ENCODE measurements at regions not wholly inside any gene's neighbourhood (a gene's known extent, or its start where the extent isn't known, plus 50 kb on each side); places are given as distances from the start of the nearest gene placed in this dataset.

DNA sequence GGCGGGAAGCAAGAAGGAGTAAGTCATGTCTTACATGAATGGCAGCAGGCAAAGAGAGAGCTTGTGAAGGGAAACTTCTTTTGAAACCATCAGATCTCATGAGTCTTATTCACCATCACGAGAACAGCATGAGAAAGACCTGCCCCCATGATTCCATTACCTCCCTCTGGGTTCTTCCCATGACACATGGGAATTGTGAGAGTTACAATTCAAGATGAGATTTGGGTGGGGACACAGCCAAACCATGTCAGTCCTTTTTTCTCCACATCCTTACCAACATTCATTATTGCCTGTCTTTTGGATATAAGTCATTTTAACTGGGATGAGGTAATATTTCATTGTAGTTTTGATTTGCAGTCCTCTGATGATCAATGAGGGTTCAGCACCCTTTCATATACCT, 81.0 kb downstream of the DIRAS3 start:
- TF ChIP-seq, protein P1, sequence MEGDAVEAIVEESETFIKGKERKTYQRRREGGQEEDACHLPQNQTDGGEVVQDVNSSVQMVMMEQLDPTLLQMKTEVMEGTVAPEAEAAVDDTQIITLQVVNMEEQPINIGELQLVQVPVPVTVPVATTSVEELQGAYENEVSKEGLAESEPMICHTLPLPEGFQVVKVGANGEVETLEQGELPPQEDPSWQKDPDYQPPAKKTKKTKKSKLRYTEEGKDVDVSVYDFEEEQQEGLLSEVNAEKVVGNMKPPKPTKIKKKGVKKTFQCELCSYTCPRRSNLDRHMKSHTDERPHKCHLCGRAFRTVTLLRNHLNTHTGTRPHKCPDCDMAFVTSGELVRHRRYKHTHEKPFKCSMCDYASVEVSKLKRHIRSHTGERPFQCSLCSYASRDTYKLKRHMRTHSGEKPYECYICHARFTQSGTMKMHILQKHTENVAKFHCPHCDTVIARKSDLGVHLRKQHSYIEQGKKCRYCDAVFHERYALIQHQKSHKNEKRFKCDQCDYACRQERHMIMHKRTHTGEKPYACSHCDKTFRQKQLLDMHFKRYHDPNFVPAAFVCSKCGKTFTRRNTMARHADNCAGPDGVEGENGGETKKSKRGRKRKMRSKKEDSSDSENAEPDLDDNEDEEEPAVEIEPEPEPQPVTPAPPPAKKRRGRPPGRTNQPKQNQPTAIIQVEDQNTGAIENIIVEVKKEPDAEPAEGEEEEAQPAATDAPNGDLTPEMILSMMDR (IDR thresholded peaks at IDR 0.05) = no peak
- peaks cover 4% of the 10 kb centered on the region for H3K9me3 ChIP-seq
- no peak for DNase-seq
- no peaks in the 10 kb centered on the region for H3K4me1 ChIP-seq
- intact Hi-C loops (cut with DNase I) = no loop called here
- no peaks in the 10 kb centered on the region for H3K27me3 ChIP-seq (ENCODE audit: low read depth)
- H3K36me3 ChIP-seq = no peaks in the 10 kb centered on the region
- no peak for ATAC-seq
- H3K27ac ChIP-seq = no peak overlapping the region
- no peak overlapping the region for H3K4me3 ChIP-seq

DNA sequence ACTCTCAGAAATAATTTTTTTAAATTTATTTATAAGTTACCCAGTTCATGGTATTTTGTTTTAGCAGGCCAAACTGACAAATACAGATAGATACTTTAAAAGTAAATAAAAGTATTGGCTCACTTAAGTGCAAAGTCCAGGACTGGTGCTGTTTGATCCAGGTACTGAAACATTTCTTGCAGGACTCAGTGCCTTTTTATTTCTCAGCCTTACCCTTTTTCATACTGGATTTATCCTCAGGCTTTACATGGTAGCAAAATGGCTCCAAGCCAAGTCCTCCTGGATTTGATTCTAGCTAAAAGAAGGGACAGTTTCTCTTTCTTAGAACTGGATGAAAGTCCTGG, 83.8 kb downstream of the DIRAS3 start:
- Histone ChIP-seq H3K4me1 (no peaks in the 10 kb centered on the region), H3K36me3 (no peaks in the 10 kb centered on the region), H3K9me3 (peaks cover 21% of the 10 kb centered on the region), H3K27ac (no peak overlapping the region), H3K4me3 (no peak overlapping the region), H3K27me3 (ENCODE audit: low read depth) (no peaks in the 10 kb centered on the region)
- intact Hi-C loops (cut with DNase I) = no loop called here
- TF ChIP-seq, protein P1 (IDR thresholded peaks at IDR 0.05) = no peak
- DNase-seq (no peak), ATAC-seq (no peak)

DNA sequence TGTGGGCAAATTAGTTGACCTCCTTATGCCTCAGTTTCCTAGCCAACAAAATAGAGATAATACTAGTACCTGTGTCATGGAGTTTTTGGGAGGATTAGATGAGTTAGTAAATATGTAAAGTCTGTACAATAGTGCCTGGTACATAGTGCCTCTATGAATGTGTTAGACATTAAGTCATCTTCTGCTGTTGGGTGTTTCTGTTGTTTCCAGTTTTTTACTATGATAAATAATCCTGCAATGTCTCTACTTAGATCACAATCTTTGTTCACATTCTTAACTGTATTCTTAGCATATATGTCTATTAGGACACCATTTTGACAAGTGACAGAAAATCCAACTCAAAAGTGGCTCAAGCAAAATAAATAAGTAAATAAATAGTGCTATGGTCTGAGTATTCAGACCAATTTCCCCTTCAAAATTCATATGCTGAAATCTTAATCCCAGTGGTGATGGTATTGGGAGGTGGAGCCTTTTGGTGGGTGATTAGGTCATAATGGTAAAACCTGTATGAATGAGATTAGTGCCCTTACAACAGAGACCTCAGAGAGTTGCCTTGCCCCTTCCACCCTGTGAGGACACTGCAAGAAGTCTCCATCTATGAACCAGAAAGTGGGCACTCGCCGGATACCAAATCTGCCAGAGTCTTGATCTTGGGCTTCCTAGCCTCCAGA, 84.3 kb downstream of the DIRAS3 start:
- TF ChIP-seq, protein P1 (IDR thresholded peaks at IDR 0.05) = no peak
- H3K27me3 ChIP-seq (ENCODE audit: low read depth) = no peaks in the 10 kb centered on the region
- ATAC-seq (no peak), DNase-seq (no peak)
- no peaks in the 10 kb centered on the region for H3K36me3 ChIP-seq
- intact Hi-C loops (cut with DNase I) = no loop called here
- H3K27ac ChIP-seq = no peak overlapping the region
- peaks cover 21% of the 10 kb centered on the region for H3K9me3 ChIP-seq
- no peak overlapping the region for H3K4me3 ChIP-seq
- no peaks in the 10 kb centered on the region for H3K4me1 ChIP-seq

DNA sequence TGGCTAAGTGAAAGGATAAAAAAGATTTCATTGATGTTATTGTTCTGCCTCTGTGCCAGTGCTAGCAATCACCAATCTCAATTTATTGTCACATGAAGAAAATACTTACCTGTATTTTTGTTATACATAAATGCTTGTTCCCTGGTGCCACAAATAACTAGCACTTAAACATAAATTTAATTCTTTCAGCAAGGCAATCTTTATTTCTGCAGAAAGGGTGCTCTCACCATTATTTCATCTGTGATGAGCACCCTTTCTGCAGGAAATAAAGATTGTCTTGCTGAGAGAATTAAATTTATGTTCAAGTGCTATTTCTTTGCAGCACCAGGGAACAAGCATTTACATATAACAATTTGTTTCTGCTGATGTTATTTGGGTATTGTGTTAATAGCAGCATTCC, 87.2 kb downstream of the DIRAS3 start:
- Histone ChIP-seq H3K36me3 (no peaks in the 10 kb centered on the region), H3K4me1 (no peaks in the 10 kb centered on the region), H3K4me3 (no peak overlapping the region), H3K9me3 (peaks cover 21% of the 10 kb centered on the region), H3K27me3 (ENCODE audit: low read depth) (no peaks in the 10 kb centered on the region), H3K27ac (no peak overlapping the region)
- ATAC-seq = no peak
- DNase-seq = no peak
- intact Hi-C loops (cut with DNase I) = no loop called here
- TF ChIP-seq, protein P1 (IDR thresholded peaks at IDR 0.05) = no peak

DNA sequence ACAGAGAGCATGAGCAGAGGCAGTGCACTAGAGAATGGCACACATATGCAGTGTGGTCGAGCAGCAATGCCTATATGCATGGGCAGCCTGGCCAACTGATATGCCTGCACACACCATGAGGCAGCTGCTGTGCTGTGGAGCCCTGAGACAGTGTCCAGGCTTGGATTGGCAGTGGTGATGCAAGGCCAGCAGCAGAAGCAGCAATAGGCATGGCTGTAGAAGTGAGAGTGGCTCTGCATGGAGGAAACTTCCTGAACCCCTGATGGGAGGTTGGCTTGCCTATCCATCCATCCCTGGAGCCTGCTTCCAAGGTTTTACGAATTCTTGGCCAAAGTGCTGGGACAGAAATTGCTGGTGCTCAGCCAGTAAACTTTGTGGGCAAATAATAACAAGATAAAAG, 89.7 kb downstream of the DIRAS3 start:
- intact Hi-C loops (cut with DNase I) = no loop called here
- Histone ChIP-seq H3K9me3 (peaks cover 21% of the 10 kb centered on the region), H3K4me3 (no peak overlapping the region), H3K4me1 (peaks cover 7% of the 10 kb centered on the region), H3K27me3 (ENCODE audit: low read depth) (no peaks in the 10 kb centered on the region), H3K36me3 (no peaks in the 10 kb centered on the region), H3K27ac (no peak overlapping the region)
- DNase-seq (no peak), ATAC-seq (no peak)
- TF ChIP-seq, protein P1 (IDR thresholded peaks at IDR 0.05) = no peak
